AG04450 (cell line): ENCODE measurements at regions not wholly inside any gene's neighbourhood (a gene's known extent, or its start where the extent isn't known, plus 50 kb on each side); places are given as distances from the start of the nearest gene placed in this dataset.

ENCODE experiments used
- CTCF ChIA-PET: fragments of 300-600, 350-600 bp; formaldehyde crosslinking; extraction: SDS; loops from one replicate; lab custom pipeline; 2022; ENCODE audit warnings: antibody characterized with exemption, inconsistent platforms; lab: Charles Lee
- POLR2A ChIA-PET: fragments of 350-600 bp; formaldehyde crosslinking; extraction: SDS; loops from one replicate; lab custom pipeline; 2021; ENCODE audit warnings: antibody characterized with exemption, inconsistent platforms; lab: Yijun Ruan, JAX
- DNase-seq: peaks from one replicate; pipeline ENCODE4 v3.0.0-alpha.2; 2011; ENCODE audit warnings: low read depth, low spot score
- H3K27ac ChIP-seq: one replicate; pipeline ENCODE4 v1.5.1; 2012; ENCODE audit warnings: low read depth, low read length, control low read depth
- H3K27me3 ChIP-seq: one replicate; pipeline ENCODE4 v1.6.0; 2012; ENCODE audit warnings: low read length; ENCODE audit not compliant: control insufficient read depth, insufficient read depth
- H3K4me3 ChIP-seq: 2 replicates; pipeline ENCODE4 v1.5.1; 2011; ENCODE audit warnings: mild to moderate bottlenecking, low read depth, low read length, control low read depth
- H3K9me3 ChIP-seq: 2 replicates; pipeline ENCODE4 v1.5.1; 2012; ENCODE audit warnings: low read length; ENCODE audit not compliant: control insufficient read depth, insufficient read depth
- TF ChIP-seq, protein P1 (sequence below): IDR thresholded peaks from 2 replicates; pipeline ENCODE4 v1.5.1; 2011; ENCODE audit warnings: low read depth, low read length, control low read depth, inconsistent platforms

DNA sequence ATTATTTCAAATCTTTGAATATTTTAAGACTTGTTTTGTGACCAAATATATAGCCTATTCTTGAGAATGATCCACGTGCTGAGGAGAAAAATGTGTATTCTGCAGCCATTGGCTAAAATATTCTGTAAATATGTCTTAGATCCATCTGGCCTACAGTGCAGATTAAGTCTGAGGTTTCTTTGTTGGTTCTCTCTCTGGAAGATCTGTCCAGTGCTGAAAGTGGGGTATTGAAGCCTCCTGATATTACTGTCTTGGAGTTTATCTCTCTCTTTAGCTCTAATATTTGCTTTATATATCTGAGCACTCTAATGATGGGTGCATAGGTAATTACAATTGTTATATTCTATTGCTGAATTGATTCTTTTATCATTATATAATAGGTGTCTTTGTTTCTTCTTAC is 617.4 kb upstream of the LRFN5 start:
- TF ChIP-seq, protein P1, sequence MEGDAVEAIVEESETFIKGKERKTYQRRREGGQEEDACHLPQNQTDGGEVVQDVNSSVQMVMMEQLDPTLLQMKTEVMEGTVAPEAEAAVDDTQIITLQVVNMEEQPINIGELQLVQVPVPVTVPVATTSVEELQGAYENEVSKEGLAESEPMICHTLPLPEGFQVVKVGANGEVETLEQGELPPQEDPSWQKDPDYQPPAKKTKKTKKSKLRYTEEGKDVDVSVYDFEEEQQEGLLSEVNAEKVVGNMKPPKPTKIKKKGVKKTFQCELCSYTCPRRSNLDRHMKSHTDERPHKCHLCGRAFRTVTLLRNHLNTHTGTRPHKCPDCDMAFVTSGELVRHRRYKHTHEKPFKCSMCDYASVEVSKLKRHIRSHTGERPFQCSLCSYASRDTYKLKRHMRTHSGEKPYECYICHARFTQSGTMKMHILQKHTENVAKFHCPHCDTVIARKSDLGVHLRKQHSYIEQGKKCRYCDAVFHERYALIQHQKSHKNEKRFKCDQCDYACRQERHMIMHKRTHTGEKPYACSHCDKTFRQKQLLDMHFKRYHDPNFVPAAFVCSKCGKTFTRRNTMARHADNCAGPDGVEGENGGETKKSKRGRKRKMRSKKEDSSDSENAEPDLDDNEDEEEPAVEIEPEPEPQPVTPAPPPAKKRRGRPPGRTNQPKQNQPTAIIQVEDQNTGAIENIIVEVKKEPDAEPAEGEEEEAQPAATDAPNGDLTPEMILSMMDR: no peak
- ChIA-PET CTCF (no interaction called here), POLR2A (no interaction called here)
- no peak for DNase-seq
- no peak overlapping the region for H3K4me3 ChIP-seq
- no peak overlapping the region for H3K27ac ChIP-seq
- H3K27me3 ChIP-seq: no peaks in the 10 kb centered on the region
- H3K9me3 ChIP-seq: peaks cover 12% of the 10 kb centered on the region; the same call in 1 of the 2 replicates

DNA sequence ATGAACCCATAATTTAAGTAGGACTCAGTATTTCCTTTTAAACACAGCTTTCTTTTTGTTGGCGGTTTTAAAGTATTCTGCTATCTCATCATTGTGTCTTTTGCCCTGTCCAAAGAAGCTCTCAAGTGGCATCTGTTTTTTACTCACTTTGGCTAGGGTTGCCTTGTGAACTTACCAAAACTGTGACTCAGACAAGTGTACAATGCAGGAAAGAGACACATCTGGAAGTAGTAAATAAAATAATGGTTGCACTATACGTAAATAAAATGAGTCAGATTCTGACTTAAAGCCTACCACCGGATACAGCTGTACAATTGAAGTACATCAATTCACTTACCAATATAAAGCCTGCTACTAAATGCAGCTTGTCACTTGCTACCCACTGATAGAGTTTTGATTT is 619.2 kb upstream of the LRFN5 start:
- TF ChIP-seq, protein P1: no peak
- POLR2A ChIA-PET: no interaction called here
- H3K9me3 ChIP-seq: peaks cover 8% of the 10 kb centered on the region; the same call in 1 of the 2 replicates
- no peak overlapping the region for H3K4me3 ChIP-seq
- H3K27me3 ChIP-seq: no peaks in the 10 kb centered on the region
- CTCF ChIA-PET: interaction anchor here (1.2 kb wide), 1 partner anchor 16 kb away, joined by 3 read pairs; no protein-coding TSS in a partner anchor
- DNase-seq: no peak
- no peak overlapping the region for H3K27ac ChIP-seq

DNA sequence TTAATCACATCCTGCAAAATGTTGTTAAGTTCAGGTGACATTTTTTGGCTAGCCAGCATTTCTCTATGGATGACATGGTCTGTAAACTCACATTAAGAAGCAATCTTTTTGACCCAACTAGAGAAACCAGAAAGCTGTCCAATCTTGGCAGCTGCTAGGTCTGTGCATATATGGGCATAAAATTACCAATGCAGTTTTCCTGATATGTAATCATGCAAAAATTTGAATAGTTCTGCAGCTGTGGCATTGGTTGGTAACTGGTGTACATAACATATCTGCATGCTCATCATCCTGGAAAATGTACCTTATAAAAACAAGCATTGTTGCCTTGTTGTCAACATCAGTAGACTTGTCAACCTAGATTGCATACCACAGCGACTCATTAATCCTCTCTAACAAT is 620.0 kb upstream of the LRFN5 start:
- TF ChIP-seq, protein P1: no peak
- DNase-seq: no peak
- Histone ChIP-seq H3K27ac (no peak overlapping the region), H3K9me3 (peaks cover 8% of the 10 kb centered on the region; the same call in 1 of the 2 replicates), H3K27me3 (no peaks in the 10 kb centered on the region), H3K4me3 (no peak overlapping the region)
- CTCF ChIA-PET: interaction anchor here (1.2 kb wide), 1 partner anchor 15 kb away, joined by 3 read pairs; no protein-coding TSS in a partner anchor
- POLR2A ChIA-PET: no interaction called here

DNA sequence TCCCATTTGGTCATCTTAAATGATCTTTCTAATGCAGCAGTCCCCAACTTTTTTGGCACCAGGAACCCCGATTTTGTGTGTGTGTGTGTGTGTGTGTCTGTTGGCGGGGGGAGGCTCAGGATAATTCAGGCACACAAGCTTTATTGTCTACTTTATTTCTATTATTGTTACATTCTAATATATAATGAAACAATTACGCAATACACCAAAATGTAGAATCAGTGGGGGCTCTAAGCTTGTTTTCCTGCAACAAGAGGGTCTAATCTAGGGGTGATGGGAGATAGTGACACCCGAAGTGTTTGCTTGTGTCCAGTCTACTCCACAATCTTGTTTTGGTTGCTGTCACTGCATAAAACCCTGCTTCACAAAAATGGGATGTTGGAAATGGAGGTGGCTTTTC is 621.1 kb upstream of the LRFN5 start:
- Histone ChIP-seq H3K27me3 (no peaks in the 10 kb centered on the region), H3K9me3 (peaks cover 8% of the 10 kb centered on the region; the same call in 1 of the 2 replicates), H3K27ac (no peak overlapping the region), H3K4me3 (no peak overlapping the region)
- TF ChIP-seq, protein P1: no peak
- ChIA-PET POLR2A (no interaction called here), CTCF (no interaction called here)
- DNase-seq: no peak

DNA sequence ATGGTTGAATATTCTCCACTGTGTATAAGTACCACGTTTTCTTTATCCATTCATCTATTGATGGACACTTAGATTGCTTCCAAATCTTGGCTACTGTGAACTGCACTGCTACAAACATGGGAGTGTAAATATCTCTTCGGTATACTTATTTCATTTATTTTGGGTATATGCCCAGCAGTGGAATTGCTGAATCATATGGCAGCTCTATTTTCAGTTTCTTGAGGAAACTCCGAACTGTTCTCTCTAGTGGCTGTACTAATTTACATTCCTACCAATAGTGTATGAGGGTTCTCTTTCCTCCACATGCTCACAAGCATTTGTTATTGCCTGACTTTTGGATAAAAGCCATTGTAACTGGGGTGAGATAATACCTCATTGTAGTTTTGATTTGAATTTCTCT is 623.1 kb upstream of the LRFN5 start:
- H3K4me3 ChIP-seq: no peak overlapping the region
- TF ChIP-seq, protein P1: no peak
- peaks cover 8% of the 10 kb centered on the region; the same call in 1 of the 2 replicates for H3K9me3 ChIP-seq
- H3K27ac ChIP-seq: no peak overlapping the region
- ChIA-PET POLR2A (no interaction called here), CTCF (no interaction called here)
- H3K27me3 ChIP-seq: no peaks in the 10 kb centered on the region
- no peak for DNase-seq
